ENCODE measurements at regions not wholly inside any gene's neighbourhood (a gene's known extent, or its start where the extent isn't known, plus 50 kb on each side); places are given as distances from the start of the nearest gene placed in this dataset.

DNA sequence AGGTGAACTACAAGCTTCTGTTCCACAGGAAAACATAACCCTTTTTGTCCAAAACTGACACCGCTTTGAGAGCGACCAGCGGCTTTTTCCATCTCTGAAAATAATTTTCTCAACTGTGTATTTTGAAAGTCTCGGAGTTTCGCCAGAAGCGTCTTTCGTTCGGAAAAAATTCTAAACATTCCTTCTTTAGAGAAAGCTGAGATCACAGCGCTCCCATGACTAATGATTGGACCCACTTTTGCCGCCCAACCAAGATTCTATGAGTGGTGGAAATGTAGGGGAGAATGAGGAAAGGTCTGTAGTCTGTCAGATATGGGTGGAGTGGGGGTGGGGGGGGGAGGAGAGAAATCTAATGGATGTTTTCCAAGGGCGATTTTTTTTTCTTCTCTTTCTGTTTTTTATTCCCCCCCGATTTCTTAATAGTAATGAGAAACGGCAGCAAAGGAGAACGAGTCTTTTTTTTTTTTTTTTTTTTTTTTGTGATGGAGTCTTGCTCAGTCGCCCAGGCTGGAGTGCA, 189.3 kb downstream of the TRIM27 start:
- H3K27ac Mint-ChIP-seq = no peak overlapping the region
- Histone ChIP-seq H2AFZ (ENCODE audit: insufficient read depth, low read depth, low read length, poor library complexity, severe bottlenecking) (no peak overlapping the region), H3K9me3 (ENCODE audit: control extremely low read depth in 1 of 3, control insufficient read depth in 2 of 3, insufficient read depth in 1 of 3, low read length in 2 of 3) (peaks cover 2 to 58% (median 29%) of the 10 kb centered on the region in 3 donors), H3K4me2 (replicated peaks; ENCODE audit: low read depth, low read length, poor library complexity, severe bottlenecking) (no peak overlapping the region), H3K27me3 (replicated peaks in 1 of 4; ENCODE audit: control extremely low read depth in 1 of 4, control insufficient read depth in 3 of 4, insufficient read depth in 4 of 4, low read length in 3 of 4) (peaks cover 0 to 94% (median 70%) of the 10 kb centered on the region in 4 experiments), H3K36me3 (replicated peaks in 1 of 2; ENCODE audit: control extremely low read depth in 1 of 2, control insufficient read depth in 1 of 2, extremely low read depth in 1 of 2, insufficient read depth in 2 of 2, low read length in 1 of 2) (no peaks in the 10 kb centered on the region), H4K20me1 (ENCODE audit: control insufficient read depth, insufficient read depth, low read length, poor library complexity, severe bottlenecking) (no peaks in the 10 kb centered on the region), H3K4me1 (ENCODE audit: control insufficient read depth in 2 of 2, insufficient read depth in 2 of 2, low read length in 2 of 2) (peaks cover 0 to 14% of the 10 kb centered on the region in 2 donors), H3K27ac (ENCODE audit: low read length in 2 of 2) (no peak overlapping the region), H3K4me3 (ENCODE audit: control extremely low read depth in 1 of 5, extremely low read depth in 1 of 5, insufficient read depth in 1 of 5, low read depth in 2 of 5, low read length in 4 of 5) (no peak overlapping the region), H3K9ac (ENCODE audit: low read length) (no peak overlapping the region), H3K79me2 (ENCODE audit: control insufficient read depth, insufficient read depth, low read length) (no peaks in the 10 kb centered on the region)
- DNase-seq (no peak), ATAC-seq (ENCODE audit: low read depth) (no peak)
- no peak overlapping the region for H3K4me3 Mint-ChIP-seq
- H3K27me3 Mint-ChIP-seq = peaks cover 85% of the 10 kb centered on the region
- POLR2A ChIA-PET = no interaction called here
- TF ChIP-seq, protein P1, sequence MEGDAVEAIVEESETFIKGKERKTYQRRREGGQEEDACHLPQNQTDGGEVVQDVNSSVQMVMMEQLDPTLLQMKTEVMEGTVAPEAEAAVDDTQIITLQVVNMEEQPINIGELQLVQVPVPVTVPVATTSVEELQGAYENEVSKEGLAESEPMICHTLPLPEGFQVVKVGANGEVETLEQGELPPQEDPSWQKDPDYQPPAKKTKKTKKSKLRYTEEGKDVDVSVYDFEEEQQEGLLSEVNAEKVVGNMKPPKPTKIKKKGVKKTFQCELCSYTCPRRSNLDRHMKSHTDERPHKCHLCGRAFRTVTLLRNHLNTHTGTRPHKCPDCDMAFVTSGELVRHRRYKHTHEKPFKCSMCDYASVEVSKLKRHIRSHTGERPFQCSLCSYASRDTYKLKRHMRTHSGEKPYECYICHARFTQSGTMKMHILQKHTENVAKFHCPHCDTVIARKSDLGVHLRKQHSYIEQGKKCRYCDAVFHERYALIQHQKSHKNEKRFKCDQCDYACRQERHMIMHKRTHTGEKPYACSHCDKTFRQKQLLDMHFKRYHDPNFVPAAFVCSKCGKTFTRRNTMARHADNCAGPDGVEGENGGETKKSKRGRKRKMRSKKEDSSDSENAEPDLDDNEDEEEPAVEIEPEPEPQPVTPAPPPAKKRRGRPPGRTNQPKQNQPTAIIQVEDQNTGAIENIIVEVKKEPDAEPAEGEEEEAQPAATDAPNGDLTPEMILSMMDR (IDR thresholded peaks at IDR 0.05) = no peak
- no peak for TF ChIP-seq EZH2 (IDR thresholded peaks at IDR 0.05; ENCODE audit: borderline replicate concordance, insufficient read depth, low read depth, low read length, poor library complexity, severe bottlenecking)
- peaks cover 2% of the 10 kb centered on the region for H3K4me1 Mint-ChIP-seq
- H3K9me3 Mint-ChIP-seq (ENCODE audit: insufficient read depth) = peaks cover 16% of the 10 kb centered on the region
- intact Hi-C loops (cut with micrococcal nuclease) = loop anchor here (5.0 kb wide), 2 partner anchors 43 to 78 kb away; no protein-coding TSS in a partner anchor
- WGBS (ENCODE audit: insufficient coverage) = 54% methylated on average over 6 of the region's 15 CpGs
- CTCF ChIA-PET = no interaction called here

DNA sequence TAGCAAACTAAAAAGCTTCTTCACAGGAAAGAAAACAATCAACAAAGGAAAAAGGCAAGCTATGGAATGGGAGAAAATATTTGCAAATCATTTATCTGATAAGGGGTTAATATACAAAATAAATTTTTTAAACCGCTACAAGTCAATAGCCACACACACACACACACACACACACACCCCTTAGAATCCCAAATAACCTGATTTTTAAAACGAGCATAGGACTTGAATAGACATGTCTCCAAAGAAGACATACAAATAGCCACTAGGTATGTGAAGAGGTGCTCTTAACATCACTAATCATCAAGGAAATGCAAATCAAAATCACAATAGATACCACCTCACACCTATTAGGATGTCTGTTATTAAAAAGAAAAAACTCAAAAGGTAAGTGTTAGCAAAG, 187.7 kb downstream of the TRIM27 start:
- no peaks in the 10 kb centered on the region for H4K20me1 ChIP-seq (ENCODE audit: control insufficient read depth, insufficient read depth, low read length, poor library complexity, severe bottlenecking)
- Mint-ChIP-seq H3K27me3 (peaks cover 73% of the 10 kb centered on the region), H3K4me1 (no peaks in the 10 kb centered on the region), H3K9me3 (ENCODE audit: insufficient read depth) (peaks cover 16% of the 10 kb centered on the region), H3K4me3 (no peak overlapping the region), H3K27ac (no peak overlapping the region)
- peaks cover 4 to 60% (median 29%) of the 10 kb centered on the region in 3 donors for H3K9me3 ChIP-seq (ENCODE audit: control extremely low read depth in 1 of 3, control insufficient read depth in 2 of 3, insufficient read depth in 1 of 3, low read length in 2 of 3)
- no peaks in the 10 kb centered on the region for H3K79me2 ChIP-seq (ENCODE audit: control insufficient read depth, insufficient read depth, low read length)
- no peak overlapping the region for H3K4me2 ChIP-seq (replicated peaks; ENCODE audit: low read depth, low read length, poor library complexity, severe bottlenecking)
- WGBS (ENCODE audit: insufficient coverage) = no CpG with 5 or more reads among the region's 2 CpGs
- peaks cover 0 to 95% (median 60%) of the 10 kb centered on the region in 4 experiments for H3K27me3 ChIP-seq (replicated peaks in 1 of 4; ENCODE audit: control extremely low read depth in 1 of 4, control insufficient read depth in 3 of 4, insufficient read depth in 4 of 4, low read length in 3 of 4)
- H3K4me3 ChIP-seq (ENCODE audit: control extremely low read depth in 1 of 5, extremely low read depth in 1 of 5, insufficient read depth in 1 of 5, low read depth in 2 of 5, low read length in 4 of 5) = no peak overlapping the region
- peaks cover 0 to 10% of the 10 kb centered on the region in 2 donors for H3K4me1 ChIP-seq (ENCODE audit: control insufficient read depth in 2 of 2, insufficient read depth in 2 of 2, low read length in 2 of 2)
- TF ChIP-seq, protein P1 (IDR thresholded peaks at IDR 0.05) = no peak
- TF ChIP-seq EZH2 (IDR thresholded peaks at IDR 0.05; ENCODE audit: borderline replicate concordance, insufficient read depth, low read depth, low read length, poor library complexity, severe bottlenecking) = no peak
- no peak overlapping the region for H2AFZ ChIP-seq (ENCODE audit: insufficient read depth, low read depth, low read length, poor library complexity, severe bottlenecking)
- ATAC-seq (ENCODE audit: low read depth) (no peak), DNase-seq (no peak)
- ChIA-PET CTCF (no interaction called here), POLR2A (no interaction called here)
- no peaks in the 10 kb centered on the region for H3K36me3 ChIP-seq (replicated peaks in 1 of 2; ENCODE audit: control extremely low read depth in 1 of 2, control insufficient read depth in 1 of 2, extremely low read depth in 1 of 2, insufficient read depth in 2 of 2, low read length in 1 of 2)
- H3K27ac ChIP-seq (ENCODE audit: low read length in 2 of 2) = no peak overlapping the region
- no peak overlapping the region for H3K9ac ChIP-seq (ENCODE audit: low read length)
- intact Hi-C loops (cut with micrococcal nuclease) = no loop called here

All from B cell (primary cell).